ENCODE measurements at regions not wholly inside any gene's neighbourhood (a gene's known extent, or its start where the extent isn't known, plus 50 kb on each side); places are given as distances from the start of the nearest gene placed in this dataset.

DNA sequence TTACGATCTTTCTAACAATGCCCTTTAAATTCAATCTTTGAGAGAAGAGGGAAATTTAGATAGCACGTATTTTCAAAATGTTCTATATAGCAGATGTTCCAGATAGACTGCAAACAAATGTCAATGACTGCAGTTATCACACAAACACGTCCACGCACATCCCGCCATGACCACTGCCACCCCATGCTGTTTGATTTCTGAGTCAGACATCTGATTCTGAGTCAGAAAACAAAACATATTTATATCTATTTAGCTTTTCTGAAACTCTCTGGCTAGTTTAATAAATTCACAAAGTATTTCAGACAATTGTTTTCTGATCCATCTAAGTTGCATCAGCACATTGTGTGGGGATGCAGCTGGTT is 105.9 kb upstream of the BCAT1 start:
- Histone ChIP-seq H3K4me3 (ENCODE audit: extremely low read depth in 1 of 4, insufficient read depth in 2 of 4, low read depth in 3 of 4, low read length in 4 of 4) (no peak overlapping the region), H3K4me2 (ENCODE audit: insufficient read depth in 1 of 2, low read depth in 2 of 2, low read length in 2 of 2) (no peak overlapping the region)
- TF ChIP-seq PHF8 (conservative IDR thresholded peaks at IDR 0.05; ENCODE audit: low read depth, low read length): no peak
- TF ChIP-seq HDAC6 (IDR thresholded peaks at IDR 0.05; ENCODE audit: low read depth, low read length): no peak
- no peak for TF ChIP-seq NRF1 (IDR thresholded peaks at IDR 0.05; ENCODE audit: low read depth, low read length)
- no peak for TF ChIP-seq NANOG (IDR thresholded peaks at IDR 0.05; ENCODE audit: insufficient read depth, low read depth, low read length, poor library complexity, severe bottlenecking)
- TF ChIP-seq KDM5A (IDR thresholded peaks at IDR 0.05; ENCODE audit: low read length): no peak
- no peak for TF ChIP-seq JUN (IDR thresholded peaks at IDR 0.05; ENCODE audit: low read depth, low read length)
- TF ChIP-seq SAP30 (IDR thresholded peaks at IDR 0.05; ENCODE audit: insufficient read depth, insufficient replicate concordance, low read length): no peak
- TF ChIP-seq ASH2L (IDR thresholded peaks at IDR 0.05; ENCODE audit: low read length): no peak
- no peak for TF ChIP-seq YY1 (IDR thresholded peaks at IDR 0.05; ENCODE audit: low read depth, low read length)
- no peak for TF ChIP-seq BACH1 (IDR thresholded peaks at IDR 0.05; ENCODE audit: low read length)

More for the DNA sequence above, 105.9 kb upstream of the BCAT1 start:
- H3K9me3 ChIP-seq (ENCODE audit: insufficient read depth in 2 of 2, low read depth in 1 of 2, low read length in 1 of 2): no peaks in the 10 kb centered on the region
- no peak overlapping the region for H3K9ac ChIP-seq (replicated peaks in 1 of 4; ENCODE audit: extremely low read depth in 1 of 4, low read depth in 3 of 4, low read length in 3 of 4)
- no peak overlapping the region for H2BK20ac ChIP-seq (ENCODE audit: low read length)
- no peak overlapping the region for H4K5ac ChIP-seq (ENCODE audit: insufficient read length, low read depth, low read length)
- H3K4ac ChIP-seq (replicated peaks; ENCODE audit: insufficient read length, low read depth, low read length): no peak overlapping the region
- no peak overlapping the region for H2BK120ac ChIP-seq (replicated peaks; ENCODE audit: low read depth, low read length)
- H2BK5ac ChIP-seq (ENCODE audit: low read depth, low read length): no peak overlapping the region
- 93% methylated on average over 5 of the region's 5 CpGs; no CpG with 5 or more reads in 1 of the 2 experiments for WGBS, 2 experiments (ENCODE audit: extremely low coverage in 1 of 2, insufficient coverage in 1 of 2, insufficient read length in 1 of 2, insufficient replicate concordance in 2 of 2, low coverage in 1 of 2, low lambda C conversion rate in 2 of 2, missing lambda C conversion rate in 1 of 2)
- DNase-seq (ENCODE audit: low read depth in 1 of 2, low spot score in 2 of 2) (no peak), FAIRE-seq (no peak)
- no peak overlapping the region for H2BK12ac ChIP-seq (ENCODE audit: low read depth, low read length)
- H3K14ac ChIP-seq (ENCODE audit: insufficient read length): no peak overlapping the region
- no peak overlapping the region for H2BK15ac ChIP-seq (ENCODE audit: low read length)
- H3K23me2 ChIP-seq (ENCODE audit: low read depth, low read length): no peaks in the 10 kb centered on the region
- ChIA-PET POLR2A (ENCODE audit: partially characterized antibody) (no interaction called here), CTCF (ENCODE audit: partially characterized antibody) (no interaction called here)
- peaks cover 0 to 3% (median 0%) of the 10 kb centered on the region in 4 experiments; a peak in 1 of 7 replicates for H3K4me1 ChIP-seq (replicated peaks in 1 of 4; ENCODE audit: control insufficient read depth in 3 of 4, insufficient read depth in 4 of 4, low read length in 3 of 4)
- no peak overlapping the region for H4K8ac ChIP-seq (ENCODE audit: extremely low read depth, insufficient read depth, low read length)
- H2AFZ ChIP-seq (ENCODE audit: low read length): no peak overlapping the region
- H3K79me1 ChIP-seq (ENCODE audit: low read depth, low read length): no peaks in the 10 kb centered on the region
- H4K20me1 ChIP-seq (replicated peaks in 1 of 2; ENCODE audit: control insufficient read depth in 1 of 2, insufficient read depth in 2 of 2, low read length in 2 of 2): no peaks in the 10 kb centered on the region
- no peaks in the 10 kb centered on the region for H3K79me2 ChIP-seq (ENCODE audit: control insufficient read depth in 1 of 2, insufficient read depth in 2 of 2, low read length in 2 of 2)
- H2AK5ac ChIP-seq (ENCODE audit: low read depth, low read length): no peak overlapping the region
- H3K18ac ChIP-seq (ENCODE audit: extremely low read depth, low read length): no peak overlapping the region
- H3K27ac ChIP-seq (ENCODE audit: low read depth, low read length): no peak overlapping the region
- H4K91ac ChIP-seq (replicated peaks; ENCODE audit: insufficient read length, low read length): no peak overlapping the region
- H3K27me3 ChIP-seq (replicated peaks in 1 of 4; ENCODE audit: control insufficient read depth in 3 of 4, extremely low read depth in 1 of 4, insufficient read depth in 3 of 4, low read length in 3 of 4): no peaks in the 10 kb centered on the region
- H3K23ac ChIP-seq (ENCODE audit: insufficient read length): no peak overlapping the region
- H3K36me3 ChIP-seq (ENCODE audit: control insufficient read depth in 2 of 4, insufficient read depth in 4 of 4, low read length in 3 of 4): no peaks in the 10 kb centered on the region
- H3K56ac ChIP-seq (replicated peaks; ENCODE audit: insufficient read length, low read depth, low read length): no peak overlapping the region
